ENCODE measurements at regions not wholly inside any gene's neighbourhood (a gene's known extent, or its start where the extent isn't known, plus 50 kb on each side); places are given as distances from the start of the nearest gene placed in this dataset.

- Histone ChIP-seq H3K4me1 (ENCODE audit: control insufficient read depth, insufficient read depth, low read length) (peaks cover 51% of the 10 kb centered on the region), H3K27me3 (ENCODE audit: control insufficient read depth, insufficient read depth, low read length) (no peaks in the 10 kb centered on the region), H3K4me3 (ENCODE audit: low read length) (no peak overlapping the region), H3K9ac (ENCODE audit: low read length) (peak overlapping the region; percentile 8), H3K9me3 (ENCODE audit: control insufficient read depth, low read length) (no peaks in the 10 kb centered on the region), H3K36me3 (ENCODE audit: control insufficient read depth, insufficient read depth, low read length) (no peaks in the 10 kb centered on the region)
Observed at GRCh38 chr3:102179326-102180177, 255.3 kb upstream of the ZPLD1 start.

GRCh38 chr3:102180280-102180931 is 254.4 kb upstream of the ZPLD1 start:
- Histone ChIP-seq H3K9me3 (ENCODE audit: control insufficient read depth, low read length) (no peaks in the 10 kb centered on the region), H3K36me3 (ENCODE audit: control insufficient read depth, insufficient read depth, low read length) (no peaks in the 10 kb centered on the region), H3K9ac (ENCODE audit: low read length) (no peak overlapping the region), H3K4me1 (ENCODE audit: control insufficient read depth, insufficient read depth, low read length) (peaks cover 51% of the 10 kb centered on the region), H3K27me3 (ENCODE audit: control insufficient read depth, insufficient read depth, low read length) (no peaks in the 10 kb centered on the region), H3K4me3 (ENCODE audit: low read length) (no peak overlapping the region)

- no peak overlapping the region for H3K9ac ChIP-seq (ENCODE audit: low read length)
Observed at GRCh38 chr3:102181175-102181920, 253.5 kb upstream of the ZPLD1 start.

GRCh38 chr3:102182162-102182561 is 252.7 kb upstream of the ZPLD1 start:
- Histone ChIP-seq H3K9me3 (ENCODE audit: control insufficient read depth, low read length) (no peaks in the 10 kb centered on the region), H3K36me3 (ENCODE audit: control insufficient read depth, insufficient read depth, low read length) (no peaks in the 10 kb centered on the region), H3K9ac (ENCODE audit: low read length) (no peak overlapping the region), H3K27me3 (ENCODE audit: control insufficient read depth, insufficient read depth, low read length) (no peaks in the 10 kb centered on the region), H3K4me3 (ENCODE audit: low read length) (no peak overlapping the region), H3K4me1 (ENCODE audit: control insufficient read depth, insufficient read depth, low read length) (peaks cover 51% of the 10 kb centered on the region)

More at GRCh38 chr3:102181175-102181920, 253.5 kb upstream of the ZPLD1 start:
- peaks cover 51% of the 10 kb centered on the region for H3K4me1 ChIP-seq (ENCODE audit: control insufficient read depth, insufficient read depth, low read length)
- H3K4me3 ChIP-seq (ENCODE audit: low read length): no peak overlapping the region
- H3K27me3 ChIP-seq (ENCODE audit: control insufficient read depth, insufficient read depth, low read length): no peaks in the 10 kb centered on the region
- H3K9me3 ChIP-seq (ENCODE audit: control insufficient read depth, low read length): no peaks in the 10 kb centered on the region
- H3K36me3 ChIP-seq (ENCODE audit: control insufficient read depth, insufficient read depth, low read length): no peaks in the 10 kb centered on the region

- no peak overlapping the region for H3K4me3 ChIP-seq (ENCODE audit: low read length)
- H3K9me3 ChIP-seq (ENCODE audit: control insufficient read depth, low read length): no peaks in the 10 kb centered on the region
- H3K9ac ChIP-seq (ENCODE audit: low read length): no peak overlapping the region
- peaks cover 47% of the 10 kb centered on the region for H3K4me1 ChIP-seq (ENCODE audit: control insufficient read depth, insufficient read depth, low read length)
- no peaks in the 10 kb centered on the region for H3K27me3 ChIP-seq (ENCODE audit: control insufficient read depth, insufficient read depth, low read length)
- no peaks in the 10 kb centered on the region for H3K36me3 ChIP-seq (ENCODE audit: control insufficient read depth, insufficient read depth, low read length)
Observed at GRCh38 chr3:102183186-102183585, 251.6 kb upstream of the ZPLD1 start.

- H3K4me3 ChIP-seq (ENCODE audit: low read length): no peak overlapping the region
- no peaks in the 10 kb centered on the region for H3K36me3 ChIP-seq (ENCODE audit: control insufficient read depth, insufficient read depth, low read length)
- H3K27me3 ChIP-seq (ENCODE audit: control insufficient read depth, insufficient read depth, low read length): no peaks in the 10 kb centered on the region
- H3K9me3 ChIP-seq (ENCODE audit: control insufficient read depth, low read length): no peaks in the 10 kb centered on the region
- H3K9ac ChIP-seq (ENCODE audit: low read length): no peak overlapping the region
- peaks cover 47% of the 10 kb centered on the region for H3K4me1 ChIP-seq (ENCODE audit: control insufficient read depth, insufficient read depth, low read length)
Observed at GRCh38 chr3:102183623-102184022, 251.2 kb upstream of the ZPLD1 start.

- H3K9ac ChIP-seq (ENCODE audit: low read length): no peak overlapping the region
- H3K4me1 ChIP-seq (ENCODE audit: control insufficient read depth, insufficient read depth, low read length): peaks cover 23% of the 10 kb centered on the region
- no peaks in the 10 kb centered on the region for H3K36me3 ChIP-seq (ENCODE audit: control insufficient read depth, insufficient read depth, low read length)
- no peaks in the 10 kb centered on the region for H3K9me3 ChIP-seq (ENCODE audit: control insufficient read depth, low read length)
- H3K4me3 ChIP-seq (ENCODE audit: low read length): no peak overlapping the region
- H3K27me3 ChIP-seq (ENCODE audit: control insufficient read depth, insufficient read depth, low read length): no peaks in the 10 kb centered on the region
Observed at GRCh38 chr3:102189541-102189940, 245.3 kb upstream of the ZPLD1 start.

- no peaks in the 10 kb centered on the region for H3K9me3 ChIP-seq (ENCODE audit: control insufficient read depth, low read length)
- peaks cover 29% of the 10 kb centered on the region for H3K4me1 ChIP-seq (ENCODE audit: control insufficient read depth, insufficient read depth, low read length)
- no peaks in the 10 kb centered on the region for H3K27me3 ChIP-seq (ENCODE audit: control insufficient read depth, insufficient read depth, low read length)
- no peak overlapping the region for H3K9ac ChIP-seq (ENCODE audit: low read length)
- no peak overlapping the region for H3K4me3 ChIP-seq (ENCODE audit: low read length)
- no peaks in the 10 kb centered on the region for H3K36me3 ChIP-seq (ENCODE audit: control insufficient read depth, insufficient read depth, low read length)
Observed at GRCh38 chr3:102189956-102190723, 244.7 kb upstream of the ZPLD1 start.

GRCh38 chr3:102192575-102192974 is 242.2 kb upstream of the ZPLD1 start:
- peaks cover 39% of the 10 kb centered on the region for H3K4me1 ChIP-seq (ENCODE audit: control insufficient read depth, insufficient read depth, low read length)
- H3K9ac ChIP-seq (ENCODE audit: low read length): no peak overlapping the region
- no peaks in the 10 kb centered on the region for H3K9me3 ChIP-seq (ENCODE audit: control insufficient read depth, low read length)
- H3K36me3 ChIP-seq (ENCODE audit: control insufficient read depth, insufficient read depth, low read length): no peaks in the 10 kb centered on the region
- H3K27me3 ChIP-seq (ENCODE audit: control insufficient read depth, insufficient read depth, low read length): no peaks in the 10 kb centered on the region
- no peak overlapping the region for H3K4me3 ChIP-seq (ENCODE audit: low read length)

- Histone ChIP-seq H3K4me1 (ENCODE audit: control insufficient read depth, insufficient read depth, low read length) (peaks cover 39% of the 10 kb centered on the region), H3K27me3 (ENCODE audit: control insufficient read depth, insufficient read depth, low read length) (no peaks in the 10 kb centered on the region), H3K9ac (ENCODE audit: low read length) (no peak overlapping the region), H3K36me3 (ENCODE audit: control insufficient read depth, insufficient read depth, low read length) (no peaks in the 10 kb centered on the region), H3K4me3 (ENCODE audit: low read length) (no peak overlapping the region), H3K9me3 (ENCODE audit: control insufficient read depth, low read length) (no peaks in the 10 kb centered on the region)
Observed at GRCh38 chr3:102193255-102193654, 241.6 kb upstream of the ZPLD1 start.

GRCh38 chr3:102194001-102194400 is 240.8 kb upstream of the ZPLD1 start:
- Histone ChIP-seq H3K9me3 (ENCODE audit: control insufficient read depth, low read length) (no peaks in the 10 kb centered on the region), H3K9ac (ENCODE audit: low read length) (no peak overlapping the region), H3K4me3 (ENCODE audit: low read length) (no peak overlapping the region), H3K27me3 (ENCODE audit: control insufficient read depth, insufficient read depth, low read length) (no peaks in the 10 kb centered on the region), H3K36me3 (ENCODE audit: control insufficient read depth, insufficient read depth, low read length) (no peaks in the 10 kb centered on the region), H3K4me1 (ENCODE audit: control insufficient read depth, insufficient read depth, low read length) (peaks cover 39% of the 10 kb centered on the region)

Data from mucosa of stomach (tissue), 1 donor.